B cell (primary cell): ENCODE measurements at regions not wholly inside any gene's neighbourhood (a gene's known extent, or its start where the extent isn't known, plus 50 kb on each side); places are given as distances from the start of the nearest gene placed in this dataset.

Experiments used
- ATAC-seq: fragments of 200-7000 bp; cut with Tn5 transposase; one replicate; pipeline ENCODE4 v1.10.0; 2021; ENCODE audit warnings: low read depth, mild to moderate bottlenecking, moderate number of reproducible peaks, moderate library complexity
- CTCF ChIA-PET: fragments of 350-600 bp; sonication (Branson Sonifier 250); formaldehyde crosslinking; loops from one replicate; lab custom pipeline; 2021; ENCODE audit warnings: antibody characterized with exemption, inconsistent platforms; lab: Charles Lee
- POLR2A ChIA-PET: fragments of 350-600 bp; sonication (Branson Sonifier 250); formaldehyde crosslinking; loops from one replicate; lab custom pipeline; 2021; ENCODE audit warnings: antibody characterized with exemption; lab: Charles Lee
- DNase-seq: peaks from one replicate; pipeline ENCODE4 v3.0.0; 2013
- H2AFZ ChIP-seq: 2 replicates; pipeline ENCODE4 v1.6.1; 2012; ENCODE audit warnings: mild to moderate bottlenecking, low read depth, low read length; ENCODE audit not compliant: insufficient read depth, poor library complexity, severe bottlenecking
- H3K27ac ChIP-seq, 2 donors: 1 replicate in 1 of 2; 2 replicates in 1 of 2; pipeline ENCODE4 v1.5.1; 2012 to 2013; ENCODE audit warnings: low read length in 2 of 2, mild to moderate bottlenecking in 2 of 2, moderate library complexity in 1 of 2
- H3K27me3 ChIP-seq, 4 experiments: fragments of 200-600 bp in 1 of 4; sonication (generic) in 1 of 4; replicated peaks in 1 of 4; 1 replicate in 2 of 4; 2 replicates in 2 of 4; pipeline versions ENCODE4 v1.6.1 to v1.7.0; 2013 to 2016; ENCODE audit warnings: low read length in 3 of 4, mild to moderate bottlenecking in 2 of 4, mixed read lengths in 1 of 4, moderate library complexity in 1 of 4; ENCODE audit not compliant: insufficient read depth in 4 of 4, control insufficient read depth in 3 of 4; ENCODE audit errors: control extremely low read depth in 1 of 4
- H3K36me3 ChIP-seq, 2 experiments: replicated peaks in 1 of 2; 1 replicate in 1 of 2; 2 replicates in 1 of 2; pipeline versions ENCODE4 v1.6.1 to v1.7.1; 2013; ENCODE audit warnings: low read length in 1 of 2; ENCODE audit not compliant: insufficient read depth in 2 of 2, control insufficient read depth in 1 of 2; ENCODE audit errors: control extremely low read depth in 1 of 2, extremely low read depth in 1 of 2
- H3K4me1 ChIP-seq, 2 donors: fragments of 200-600 bp in 1 of 2; sonication (generic) in 1 of 2; 1 replicate in 1 of 2; 2 replicates in 1 of 2; pipeline versions ENCODE4 v1.5.1 to v1.6.1; 2013 to 2017; ENCODE audit warnings: low read length in 2 of 2; ENCODE audit not compliant: control insufficient read depth in 2 of 2, insufficient read depth in 2 of 2
- H3K4me2 ChIP-seq: replicated peaks from 2 replicates; pipeline ENCODE3; 2012; ENCODE audit warnings: mild to moderate bottlenecking, low read depth, low read length; ENCODE audit not compliant: poor library complexity, severe bottlenecking
- H3K4me3 ChIP-seq, 5 experiments: fragments of 200-600 bp in 1 of 5; sonication (generic) in 1 of 5; 1 replicate in 3 of 5; 2 replicates in 2 of 5; pipeline versions ENCODE4 v1.5.1 to v1.7.0; 2011 to 2016; ENCODE audit warnings: low read length in 4 of 5, mild to moderate bottlenecking in 4 of 5, low read depth in 2 of 5, control low read depth in 1 of 5, moderate library complexity in 1 of 5; ENCODE audit not compliant: insufficient read depth in 1 of 5; ENCODE audit errors: control extremely low read depth in 1 of 5, extremely low read depth in 1 of 5
- H3K79me2 ChIP-seq: fragments of 200-600 bp; sonication (generic); one replicate; pipeline ENCODE4 v1.6.0; 2016; ENCODE audit warnings: low read length; ENCODE audit not compliant: control insufficient read depth, insufficient read depth
- H3K9ac ChIP-seq: fragments of 200-600 bp; sonication (generic); 2 replicates; pipeline ENCODE4 v1.6.1; 2017; ENCODE audit warnings: mild to moderate bottlenecking, low read length, moderate library complexity
- H3K9me3 ChIP-seq, 3 donors: one replicate each; pipeline versions ENCODE4 v1.6.1 to v1.7.1; 2013; ENCODE audit warnings: low read length in 2 of 3; ENCODE audit not compliant: control insufficient read depth in 2 of 3, insufficient read depth in 1 of 3; ENCODE audit errors: control extremely low read depth in 1 of 3
- H4K20me1 ChIP-seq: 2 replicates; pipeline ENCODE4 v1.6.0; 2012; ENCODE audit warnings: mild to moderate bottlenecking, low read length; ENCODE audit not compliant: insufficient read depth, control insufficient read depth, poor library complexity, severe bottlenecking
- H3K27ac Mint-ChIP-seq: one replicate; pipeline ENCODE4 v1.8.0; 2021; ENCODE audit warnings: mixed read lengths
- H3K27me3 Mint-ChIP-seq: one replicate; pipeline ENCODE4 v1.8.0; 2021; ENCODE audit warnings: mixed read lengths
- H3K4me1 Mint-ChIP-seq: one replicate; pipeline ENCODE4 v1.8.0; 2021; ENCODE audit warnings: mixed read lengths
- H3K4me3 Mint-ChIP-seq: one replicate; pipeline ENCODE4 v1.8.0; 2021; ENCODE audit warnings: mixed read lengths
- H3K9me3 Mint-ChIP-seq: one replicate; pipeline ENCODE4 v1.8.0; 2022; ENCODE audit warnings: mixed read lengths; ENCODE audit not compliant: insufficient read depth
- CTCF ChIP-seq: fragments of 200-600 bp; IDR thresholded peaks from one replicate; pipeline ENCODE4 v1.8.0; 2022; ENCODE audit warnings: antibody characterized with exemption, mild to moderate bottlenecking
- EZH2 ChIP-seq: IDR thresholded peaks from 2 replicates; pipeline ENCODE4 v1.6.1; 2012; ENCODE audit warnings: borderline replicate concordance, low read depth, mild to moderate bottlenecking, moderate library complexity, low read length; ENCODE audit not compliant: insufficient read depth, poor library complexity, severe bottlenecking
- WGBS: methylation state at CpG from one replicate; pipeline ENCODE4 v1.1.5; 2013; ENCODE audit warnings: missing lambda C conversion rate; ENCODE audit not compliant: insufficient coverage; 5-methylcytosine and 5-hydroxymethylcytosine counted together
- intact Hi-C: fragments of 100-400 bp; cut with micrococcal nuclease; formaldehyde crosslinking; loops from one replicate; pipeline ENCODE4 v1.10.0; 2022

GRCh38 chr6:76837564-76837963 lies 625.7 kb downstream of the HTR1B start:
- POLR2A ChIA-PET = no interaction called here

GRCh38 chr6:76835695-76836094 lies 627.6 kb downstream of the HTR1B start:
- TF ChIP-seq EZH2 = no peak
- TF ChIP-seq CTCF = no peak
- H3K9me3 Mint-ChIP-seq = peaks cover 3% of the 10 kb centered on the region
- Histone ChIP-seq H3K9me3 (no peaks in the 10 kb centered on the region), H3K79me2 (no peaks in the 10 kb centered on the region), H4K20me1 (no peaks in the 10 kb centered on the region), H2AFZ (no peak overlapping the region), H3K4me3 (no peak overlapping the region), H3K4me2 (no peak overlapping the region), H3K27ac (no peak overlapping the region), H3K36me3 (no peaks in the 10 kb centered on the region), H3K4me1 (no peaks in the 10 kb centered on the region), H3K9ac (no peak overlapping the region), H3K27me3 (no peaks in the 10 kb centered on the region)
- ATAC-seq = no peak
- intact Hi-C loops = no loop called here
- no peak for DNase-seq
- no peaks in the 10 kb centered on the region for H3K27me3 Mint-ChIP-seq
- H3K4me1 Mint-ChIP-seq = no peaks in the 10 kb centered on the region
- ChIA-PET CTCF (no interaction called here), POLR2A (no interaction called here)
- WGBS = no CpG with 5 or more reads among the region's 1 CpG
- H3K27ac Mint-ChIP-seq = no peak overlapping the region
- H3K4me3 Mint-ChIP-seq = no peak overlapping the region

More at GRCh38 chr6:76837564-76837963, 625.7 kb downstream of the HTR1B start:
- Mint-ChIP-seq H3K27me3 (no peaks in the 10 kb centered on the region), H3K4me1 (no peaks in the 10 kb centered on the region), H3K9me3 (peaks cover 3% of the 10 kb centered on the region), H3K4me3 (no peak overlapping the region), H3K27ac (no peak overlapping the region)
- DNase-seq (no peak), ATAC-seq (no peak)
- H3K4me1 ChIP-seq = no peaks in the 10 kb centered on the region
- H3K27ac ChIP-seq = no peak overlapping the region
- no peak overlapping the region for H3K4me2 ChIP-seq
- no peaks in the 10 kb centered on the region for H4K20me1 ChIP-seq
- no peaks in the 10 kb centered on the region for H3K9me3 ChIP-seq
- intact Hi-C loops = no loop called here
- no peak overlapping the region for H2AFZ ChIP-seq
- no peaks in the 10 kb centered on the region for H3K36me3 ChIP-seq
- WGBS = 78% methylated on average over 4 of the region's 5 CpGs
- no peak overlapping the region for H3K4me3 ChIP-seq
- H3K27me3 ChIP-seq = no peaks in the 10 kb centered on the region
- TF ChIP-seq CTCF (no peak), EZH2 (no peak)
- CTCF ChIA-PET = no interaction called here
- no peak overlapping the region for H3K9ac ChIP-seq
- H3K79me2 ChIP-seq = no peaks in the 10 kb centered on the region
